K562 (cell line): ENCODE measurements at regions not wholly inside any gene's neighbourhood (a gene's known extent, or its start where the extent isn't known, plus 50 kb on each side); places are given as distances from the start of the nearest gene placed in this dataset.

Experiments used
- ATAC-seq: fragments of 200-7000 bp; cut with Tn5 transposase; 3 replicates; pipeline ENCODE4 v1.9.1; 2020; ENCODE audit warnings: moderate library complexity
- BruUV-seq: library from RNA; stranded (reverse); fragments of 400-500 nt; replicated peaks from 2 replicates; lab custom pipeline; 2021; lab: Mats Ljungman, UMichigan
- CTCF ChIA-PET: fragments of 300-600 bp; formaldehyde crosslinking; extraction: SDS; loops from one replicate; lab custom pipeline; 2021; ENCODE audit warnings: low intra/inter-chr PET ratio; lab: Yijun Ruan, JAX
- POLR2A ChIA-PET: fragments of 300-600, 350-650 bp; sonication (Branson Sonifier 250); formaldehyde crosslinking; extraction: SDS; loops from one replicate; lab custom pipeline; 2021; ENCODE audit warnings: antibody characterized with exemption, inconsistent platforms; lab: Yijun Ruan, JAX
- DNase-seq, 4 experiments: peaks; one replicate each; pipeline versions ENCODE4 v3.0.0 to v3.0.0-alpha.2; 2011 to 2018; ENCODE audit warnings: low spot score in 3 of 4, mixed read lengths in 3 of 4; ENCODE audit errors: extremely low read depth in 1 of 4
- FAIRE-seq: peaks from 2 replicates; lab custom pipeline; 2011; peaks lifted over from hg19 to GRCh38; lab: Jason Lieb, UNC
- H2AFZ ChIP-seq: 2 replicates; pipeline ENCODE4 v1.6.0; 2011; ENCODE audit warnings: low read depth, low read length, control low read depth, inconsistent platforms
- H3K27ac ChIP-seq: fragments of 200-600 bp; 3 replicates; pipeline ENCODE4 v1.8.0; 2011; ENCODE audit warnings: low read depth, mild to moderate bottlenecking, control low read depth, inconsistent platforms, low read length, moderate library complexity, mixed read lengths; ENCODE audit errors: extremely low read depth
- H3K27me3 ChIP-seq, 2 experiments: fragments of 300-600 bp in 1 of 2; 2 replicates in 1 of 2; 3 replicates in 1 of 2; pipeline versions ENCODE4 v1.6.0 to v1.8.0; 2011; ENCODE audit warnings: inconsistent platforms in 2 of 2, low read length in 2 of 2, mild to moderate bottlenecking in 1 of 2, mixed read lengths in 1 of 2, moderate library complexity in 1 of 2; ENCODE audit not compliant: control insufficient read depth in 2 of 2, insufficient read depth in 2 of 2
- H3K36me3 ChIP-seq: fragments of 300-600 bp; 3 replicates; pipeline ENCODE4 v1.8.0; 2011; ENCODE audit warnings: mild to moderate bottlenecking, low read length, inconsistent platforms; ENCODE audit not compliant: control insufficient read depth, insufficient read depth
- H3K4me1 ChIP-seq, 2 experiments: fragments of 200-600 bp in 1 of 2; replicated peaks in 1 of 2; 2 replicates in 1 of 2; 3 replicates in 1 of 2; pipeline versions ENCODE4 v1.5.1 to v1.8.0; 2011; ENCODE audit warnings: inconsistent platforms in 2 of 2, low read length in 2 of 2, mild to moderate bottlenecking in 1 of 2, mixed read lengths in 1 of 2, moderate library complexity in 1 of 2; ENCODE audit not compliant: control insufficient read depth in 2 of 2, insufficient read depth in 2 of 2
- H3K4me2 ChIP-seq: 2 replicates; pipeline ENCODE4 v1.6.1; 2011; ENCODE audit warnings: low read length, control low read depth, inconsistent platforms, mixed read lengths; ENCODE audit not compliant: insufficient read depth
- H3K4me3 ChIP-seq: fragments of 200-600 bp; sonication (generic), shearing (Covaris generic); 2 replicates; pipeline ENCODE4 v1.5.1; 2016; ENCODE audit warnings: control low read depth, inconsistent platforms
- H3K79me2 ChIP-seq: fragments of 200-600 bp; 3 replicates; pipeline ENCODE4 v1.8.0; 2011; ENCODE audit warnings: low read length, inconsistent platforms; ENCODE audit not compliant: control insufficient read depth, insufficient read depth
- H3K9ac ChIP-seq, 2 experiments: 2 replicates each; pipeline versions ENCODE4 v1.6.0 to v1.6.1; 2011; ENCODE audit warnings: low read depth in 2 of 2, low read length in 2 of 2, control low read depth in 1 of 2, inconsistent platforms in 1 of 2, mild to moderate bottlenecking in 1 of 2, mixed read lengths in 1 of 2; ENCODE audit not compliant: insufficient read depth in 1 of 2
- H3K9me1 ChIP-seq: one replicate; pipeline ENCODE4 v1.6.0; 2011; ENCODE audit warnings: inconsistent platforms, mild to moderate bottlenecking, low read length, moderate library complexity; ENCODE audit not compliant: control insufficient read depth, insufficient read depth
- H3K9me3 ChIP-seq: replicated peaks from 2 replicates; pipeline ENCODE4 v1.5.1; 2011; ENCODE audit warnings: low read depth, low read length, inconsistent platforms; ENCODE audit not compliant: control insufficient read depth, insufficient read depth
- H4K20me1 ChIP-seq: replicated peaks from 2 replicates; pipeline ENCODE4 v1.6.1; 2011; ENCODE audit warnings: low read length, inconsistent platforms, mixed read lengths; ENCODE audit not compliant: control insufficient read depth, insufficient read depth
- ATF7 ChIP-seq: fragments of 450-650 bp; IDR thresholded peaks from 2 replicates; pipeline ENCODE4 v1.7.1; 2014; ENCODE audit warnings: mild to moderate bottlenecking, moderate library complexity
- ETS2 ChIP-seq: IDR thresholded peaks from 2 replicates; pipeline ENCODE4 v1.6.1; 2016; ENCODE audit warnings: borderline replicate concordance, missing genetic modification characterization, mild to moderate bottlenecking, moderate library complexity, missing compliant biosample characterization; ENCODE audit not compliant: poor library complexity, severe bottlenecking
- FOSL1 ChIP-seq: fragments of 200-800 bp; sonication (Bioruptor generic); conservative IDR thresholded peaks from 2 replicates; pipeline ENCODE4 v1.6.1; 2016; ENCODE audit warnings: missing genetic modification characterization, missing compliant biosample characterization
- GATA2 ChIP-seq: sonication (generic); formaldehyde crosslinking; IDR thresholded peaks from 2 replicates; pipeline ENCODE4 v1.4.0; 2020; ENCODE audit warnings: mild to moderate bottlenecking, missing genetic modification reagents
- JUNB ChIP-seq: fragments of 450-650 bp; formaldehyde crosslinking; conservative IDR thresholded peaks from 2 replicates; pipeline ENCODE4 v1.4.0; 2020; ENCODE audit warnings: mild to moderate bottlenecking
- KAT2B ChIP-seq: IDR thresholded peaks from one replicate; pipeline ENCODE4 v1.6.1; 2012; ENCODE audit warnings: low read depth, mild to moderate bottlenecking, control low read depth, inconsistent platforms, low read length, moderate library complexity
- KAT7 ChIP-seq: sonication (generic); formaldehyde crosslinking; IDR thresholded peaks from 2 replicates; pipeline ENCODE4 v1.8.0; 2022; ENCODE audit warnings: missing genetic modification reagents, mild to moderate bottlenecking, borderline replicate concordance
- NR3C1 ChIP-seq: sonication (generic); formaldehyde crosslinking; IDR thresholded peaks from 2 replicates; pipeline ENCODE4 v1.8.1; 2022; ENCODE audit warnings: missing genetic modification reagents
- PBX2 ChIP-seq, 2 experiments: IDR thresholded peaks in 1 of 2; conservative IDR thresholded peaks in 1 of 2; 2 replicates each; pipeline ENCODE4 v1.6.1; 2016; ENCODE audit warnings: low read depth in 2 of 2, mild to moderate bottlenecking in 1 of 2, missing compliant biosample characterization in 1 of 2, missing genetic modification characterization in 1 of 2, moderate library complexity in 1 of 2
- SMAD1 ChIP-seq: fragments of 150-350 bp; IDR thresholded peaks from 2 replicates; pipeline ENCODE4 v1.6.1; 2014; ENCODE audit warnings: low read length, low read depth; ENCODE audit not compliant: partially characterized antibody
- ZNF121 ChIP-seq: sonication (generic); formaldehyde crosslinking; conservative IDR thresholded peaks from 2 replicates; pipeline ENCODE4 v1.8.0; 2022; ENCODE audit warnings: missing genetic modification reagents
- ZNF174 ChIP-seq: fragments of 250-450 bp; sonication (Bioruptor Pico); IDR thresholded peaks from 2 replicates; pipeline ENCODE4 v1.4.0; 2020; ENCODE audit warnings: mild to moderate bottlenecking
- ZNF436 ChIP-seq: fragments of 250-450, 450-650 bp; sonication (Bioruptor Pico); formaldehyde crosslinking; IDR thresholded peaks from 2 replicates; pipeline ENCODE4 v1.7.0; 2020; ENCODE audit warnings: mild to moderate bottlenecking
- ZNF76 ChIP-seq: fragments of 250-450 bp; sonication (Bioruptor Pico); IDR thresholded peaks from 2 replicates; pipeline ENCODE4 v1.4.0; 2020; ENCODE audit warnings: mild to moderate bottlenecking, moderate library complexity, borderline replicate concordance
- ZNF79 ChIP-seq: fragments of 250-450 bp; sonication (Bioruptor Pico); IDR thresholded peaks from 2 replicates; pipeline ENCODE4 v1.4.0; 2020; ENCODE audit warnings: low read depth, mild to moderate bottlenecking, moderate library complexity
- WGBS: fragments of 100-300 bp; shearing (Covaris generic); methylation state at CpG from one replicate; pipeline ENCODE4 v1.1.6; 2016; ENCODE audit warnings: low coverage, mixed read lengths; ENCODE audit not compliant: insufficient coverage; ENCODE audit errors: missing lambda C conversion rate; 5-methylcytosine and 5-hydroxymethylcytosine counted together
- in situ Hi-C: fragments of 300-500 bp; cut with MboI; formaldehyde crosslinking; loops from 4 replicates; pipeline ENCODE4 v1.15.0; 2018; ENCODE audit warnings: inconsistent platforms, mixed read lengths
- intact Hi-C: fragments of 100-400 bp; cut with micrococcal nuclease; formaldehyde crosslinking; loops from 2 replicates; pipeline ENCODE4 v1.14.2; 2022
- TF ChIP-seq, protein P1 (sequence below): fragments of 250-450 bp; sonication (Bioruptor Pico); IDR thresholded peaks from 2 replicates; pipeline ENCODE4 v1.5.0; 2021; ENCODE audit warnings: mild to moderate bottlenecking, moderate library complexity
- TF ChIP-seq, protein P2 (sequence below): fragments of 250-450 bp; sonication (Bioruptor Pico); IDR thresholded peaks from 2 replicates; pipeline ENCODE4 v1.5.1; 2021; ENCODE audit warnings: mild to moderate bottlenecking

DNA sequence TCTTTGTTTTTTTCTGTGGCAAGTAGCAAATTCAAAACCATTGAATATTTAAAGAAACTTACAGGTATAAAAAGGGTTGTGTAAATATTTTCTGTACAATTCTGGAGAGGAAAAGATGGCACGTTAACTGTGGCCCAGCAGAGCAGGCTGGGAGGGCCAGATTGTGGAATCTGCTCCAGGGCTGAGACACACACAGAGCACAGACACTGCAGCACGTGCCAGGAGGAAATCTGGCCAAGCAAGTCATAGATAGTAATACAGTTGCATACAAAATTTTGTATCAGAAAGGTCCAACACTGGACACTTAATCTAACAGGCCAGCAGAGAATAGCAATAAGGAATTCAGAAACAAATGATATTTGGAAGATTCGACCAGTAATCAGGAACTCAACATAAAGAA, 763.7 kb downstream of the PDHA2 start:
- CTCF ChIA-PET = no interaction called here
- no peak for ATAC-seq
- Histone ChIP-seq H3K9ac (no peak overlapping the region), H3K27ac (no peak overlapping the region), H3K9me3 (0 out of 2 replicates have a peak, but pooled peaks cover 1% of the 10 kb centered on the region), H3K4me3 (no peak overlapping the region), H3K9me1 (no peaks in the 10 kb centered on the region), H3K4me2 (no peak overlapping the region), H4K20me1 (no peaks in the 10 kb centered on the region), H3K36me3 (no peaks in the 10 kb centered on the region), H3K79me2 (no peaks in the 10 kb centered on the region), H2AFZ (no peak overlapping the region), H3K4me1 (no peaks in the 10 kb centered on the region), H3K27me3 (no peaks in the 10 kb centered on the region)
- BruUV-seq = no TSS peak
- no peak for DNase-seq
- POLR2A ChIA-PET = no interaction called here
- WGBS = 0% methylated on average over 3 of the region's 3 CpGs
- intact Hi-C loops (no loop called here), in situ Hi-C loops (no loop called here)
- FAIRE-seq = no peak
- TF ChIP-seq PBX2 (CRISPR knock-in tag; IDR thresholded peaks at IDR 0.05; ENCODE audit: low read depth) = no peak
- no peak for TF ChIP-seq PBX2 (tag; conservative IDR thresholded peaks at IDR 0.05; ENCODE audit: low read depth)
- no peak for TF ChIP-seq ETS2 (tag)
- TF ChIP-seq FOSL1 (tag) = no peak
- no peak for TF ChIP-seq KAT2B
- TF ChIP-seq, protein P1, sequence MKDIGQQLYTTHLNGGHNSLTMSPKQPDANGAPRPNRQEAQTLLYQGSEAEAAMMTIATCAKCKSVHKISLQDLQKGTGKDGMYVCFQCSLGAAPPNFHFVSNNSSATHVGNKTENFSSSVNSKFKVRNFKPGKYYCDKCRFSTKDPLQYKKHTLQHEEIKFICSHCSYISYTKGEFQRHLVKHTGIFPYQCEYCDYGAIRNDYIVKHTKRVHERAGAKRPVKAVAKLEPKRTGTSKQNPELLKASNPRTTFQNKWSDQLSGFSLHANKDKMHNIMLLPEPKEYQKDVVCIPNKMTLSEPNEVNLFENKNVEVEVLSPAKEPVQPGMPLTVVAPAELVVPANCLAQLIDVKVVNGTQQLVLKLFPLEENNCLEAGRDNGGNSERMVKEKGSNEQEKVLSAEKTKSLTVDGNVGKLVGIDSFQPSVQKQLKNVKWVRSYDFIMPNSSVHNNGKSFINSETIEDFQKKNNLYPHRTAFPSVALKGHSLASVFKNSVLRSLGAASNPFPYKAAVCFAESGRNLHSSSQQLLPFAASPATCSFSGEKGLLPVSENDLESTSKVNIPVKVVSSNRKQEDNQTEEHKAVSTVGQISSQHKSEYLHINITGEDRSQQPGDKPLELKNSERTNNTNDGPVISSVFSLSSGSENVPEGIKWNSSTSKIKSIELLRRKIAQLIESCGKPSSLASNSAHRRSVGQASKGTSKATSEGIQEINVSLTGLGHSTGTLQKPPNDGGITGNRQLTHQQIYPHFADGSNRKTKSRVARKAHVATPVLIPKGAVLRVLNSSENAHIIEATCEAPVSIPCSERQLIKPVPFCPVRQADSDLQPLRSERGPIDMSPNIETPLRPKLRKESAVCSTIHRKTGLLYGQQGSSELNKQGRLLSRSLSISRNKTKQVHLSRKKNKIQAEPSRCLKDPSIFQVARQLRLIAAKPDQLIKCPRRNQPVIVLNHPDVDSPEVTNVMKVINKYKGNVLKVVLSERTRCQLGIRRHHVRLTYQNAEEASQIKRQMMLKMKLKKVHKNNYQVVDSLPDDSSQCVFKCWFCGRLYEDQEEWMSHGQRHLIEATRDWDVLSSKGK = no peak
- TF ChIP-seq JUNB (CRISPR knock-in tag) = no peak
- TF ChIP-seq, protein P2, sequence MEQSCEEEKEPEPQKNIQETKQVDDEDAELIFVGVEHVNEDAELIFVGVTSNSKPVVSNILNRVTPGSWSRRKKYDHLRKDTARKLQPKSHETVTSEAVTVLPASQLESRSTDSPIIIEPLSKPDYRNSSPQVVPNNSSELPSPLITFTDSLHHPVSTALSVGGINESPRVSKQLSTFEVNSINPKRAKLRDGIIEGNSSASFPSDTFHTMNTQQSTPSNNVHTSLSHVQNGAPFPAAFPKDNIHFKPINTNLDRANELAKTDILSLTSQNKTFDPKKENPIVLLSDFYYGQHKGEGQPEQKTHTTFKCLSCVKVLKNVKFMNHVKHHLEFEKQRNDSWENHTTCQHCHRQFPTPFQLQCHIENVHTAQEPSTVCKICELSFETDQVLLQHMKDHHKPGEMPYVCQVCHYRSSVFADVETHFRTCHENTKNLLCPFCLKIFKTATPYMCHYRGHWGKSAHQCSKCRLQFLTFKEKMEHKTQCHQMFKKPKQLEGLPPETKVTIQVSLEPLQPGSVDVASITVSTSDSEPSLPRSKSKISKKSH (CRISPR knock-in tag) = no peak
- TF ChIP-seq NR3C1 (CRISPR knock-in tag) = no peak
- no peak for TF ChIP-seq SMAD1
- no peak for TF ChIP-seq ZNF76 (CRISPR knock-in tag)
- no peak for TF ChIP-seq ZNF79 (CRISPR knock-in tag)
- TF ChIP-seq KAT7 (CRISPR knock-in tag) = no peak
- TF ChIP-seq ZNF121 (CRISPR knock-in tag) = no peak
- no peak for TF ChIP-seq ZNF174 (CRISPR knock-in tag)
- TF ChIP-seq ATF7 = no peak
- no peak for TF ChIP-seq GATA2
- TF ChIP-seq ZNF436 = no peak
